ENCODE measurements at regions not wholly inside any gene's neighbourhood (a gene's known extent, or its start where the extent isn't known, plus 50 kb on each side); places are given as distances from the start of the nearest gene placed in this dataset.

DNA sequence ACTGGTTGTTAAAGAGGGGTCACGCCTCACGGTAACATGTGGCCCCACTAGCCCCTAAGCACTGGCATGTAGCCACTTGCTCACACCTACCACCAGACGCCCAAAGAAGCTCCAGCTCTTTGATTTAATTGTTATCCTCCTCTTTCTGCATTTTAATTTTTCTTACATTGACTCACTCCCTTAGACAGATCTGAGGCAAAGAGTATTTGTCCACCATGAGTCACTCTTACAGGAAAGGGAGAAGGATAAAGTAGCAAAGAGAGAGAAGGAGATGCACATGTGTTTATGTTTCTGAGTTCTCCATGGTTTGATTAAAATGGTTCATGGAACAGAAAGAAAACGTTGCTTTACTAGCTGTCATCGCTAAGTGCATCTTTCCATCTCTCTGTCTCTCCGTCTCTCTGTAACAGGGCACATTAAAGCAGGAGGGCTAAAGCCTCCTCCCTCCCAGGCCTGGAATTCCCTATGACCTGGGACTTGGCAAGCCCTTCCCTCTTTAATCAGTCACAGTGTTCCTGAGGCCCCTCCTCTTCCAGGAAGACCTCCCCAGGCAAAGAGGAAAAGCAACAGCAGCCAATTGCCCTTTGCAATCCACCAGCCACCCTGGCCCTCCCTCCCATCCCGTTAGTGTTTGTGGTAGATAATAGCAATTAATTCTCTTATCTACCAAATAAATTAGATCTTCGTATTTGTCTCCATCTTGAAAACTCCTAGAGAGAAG is 112.8 kb upstream of the TSHZ2 start:
- intact Hi-C loops (cut with micrococcal nuclease; ENCODE audit: unreplicated experiment): no loop called here
- H3K36me3 ChIP-seq (ENCODE audit: control insufficient read depth, insufficient read depth, low read length): no peaks in the 10 kb centered on the region
- H3K4me3 ChIP-seq (ENCODE audit: low read depth in 2 of 2, low read length in 2 of 2): no peak overlapping the region
- no peaks in the 10 kb centered on the region for H3K4me1 ChIP-seq (ENCODE audit: control insufficient read depth, insufficient read depth, low read length)
- ChIA-PET POLR2A (no interaction called here), CTCF (no interaction called here)
- DNase-seq (ENCODE audit: low read depth, low spot score) (no peak), ATAC-seq (no peak)
- no peaks in the 10 kb centered on the region for H3K27me3 ChIP-seq (ENCODE audit: control insufficient read depth, insufficient read depth, low read length)
- H3K27ac ChIP-seq (ENCODE audit: low read length): no peak overlapping the region
- H3K9me3 ChIP-seq (ENCODE audit: control insufficient read depth, insufficient read depth, low read depth, low read length): no peaks in the 10 kb centered on the region
- TF ChIP-seq TCF7L2 (IDR thresholded peaks at IDR 0.05; ENCODE audit: low read depth, low read length): no peak
- TF ChIP-seq, protein P1, sequence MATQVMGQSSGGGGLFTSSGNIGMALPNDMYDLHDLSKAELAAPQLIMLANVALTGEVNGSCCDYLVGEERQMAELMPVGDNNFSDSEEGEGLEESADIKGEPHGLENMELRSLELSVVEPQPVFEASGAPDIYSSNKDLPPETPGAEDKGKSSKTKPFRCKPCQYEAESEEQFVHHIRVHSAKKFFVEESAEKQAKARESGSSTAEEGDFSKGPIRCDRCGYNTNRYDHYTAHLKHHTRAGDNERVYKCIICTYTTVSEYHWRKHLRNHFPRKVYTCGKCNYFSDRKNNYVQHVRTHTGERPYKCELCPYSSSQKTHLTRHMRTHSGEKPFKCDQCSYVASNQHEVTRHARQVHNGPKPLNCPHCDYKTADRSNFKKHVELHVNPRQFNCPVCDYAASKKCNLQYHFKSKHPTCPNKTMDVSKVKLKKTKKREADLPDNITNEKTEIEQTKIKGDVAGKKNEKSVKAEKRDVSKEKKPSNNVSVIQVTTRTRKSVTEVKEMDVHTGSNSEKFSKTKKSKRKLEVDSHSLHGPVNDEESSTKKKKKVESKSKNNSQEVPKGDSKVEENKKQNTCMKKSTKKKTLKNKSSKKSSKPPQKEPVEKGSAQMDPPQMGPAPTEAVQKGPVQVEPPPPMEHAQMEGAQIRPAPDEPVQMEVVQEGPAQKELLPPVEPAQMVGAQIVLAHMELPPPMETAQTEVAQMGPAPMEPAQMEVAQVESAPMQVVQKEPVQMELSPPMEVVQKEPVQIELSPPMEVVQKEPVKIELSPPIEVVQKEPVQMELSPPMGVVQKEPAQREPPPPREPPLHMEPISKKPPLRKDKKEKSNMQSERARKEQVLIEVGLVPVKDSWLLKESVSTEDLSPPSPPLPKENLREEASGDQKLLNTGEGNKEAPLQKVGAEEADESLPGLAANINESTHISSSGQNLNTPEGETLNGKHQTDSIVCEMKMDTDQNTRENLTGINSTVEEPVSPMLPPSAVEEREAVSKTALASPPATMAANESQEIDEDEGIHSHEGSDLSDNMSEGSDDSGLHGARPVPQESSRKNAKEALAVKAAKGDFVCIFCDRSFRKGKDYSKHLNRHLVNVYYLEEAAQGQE (IDR thresholded peaks at IDR 0.05; ENCODE audit: insufficient read depth in 1 of 2, low read depth in 2 of 2, low read length in 1 of 2): no peak
- no peak for TF ChIP-seq POLR2AphosphoS5 (IDR thresholded peaks at IDR 0.05; ENCODE audit: low read depth, low read length)
- in situ Hi-C loops (cut with HindIII; ENCODE audit: low pct_unique_long_range_greater_than_20kb, low sequenced_read_pairs): no loop called here
- no TSS peak for BruUV-seq (replicated peaks)

DNA sequence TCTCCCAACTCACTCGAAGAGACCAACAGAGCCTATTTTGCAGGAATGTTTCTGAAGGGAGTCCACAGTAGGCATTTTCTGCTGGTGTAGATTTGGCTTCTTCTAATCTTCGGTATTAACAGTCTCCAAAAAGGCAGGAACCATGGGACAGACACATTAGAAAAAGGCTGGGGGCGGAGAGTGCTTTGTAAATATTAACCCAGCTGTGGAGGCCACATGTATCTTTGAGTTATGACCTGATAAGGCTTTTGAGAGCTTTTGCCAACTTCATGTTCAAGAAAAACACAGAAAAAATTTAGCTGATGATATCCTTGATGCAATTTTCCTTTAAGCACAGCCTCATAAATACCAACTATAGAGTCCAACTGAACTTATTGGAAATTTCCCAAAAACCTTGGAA is 119.4 kb upstream of the TSHZ2 start:
- Histone ChIP-seq H3K4me1 (ENCODE audit: control insufficient read depth, insufficient read depth, low read length) (no peaks in the 10 kb centered on the region), H3K27me3 (ENCODE audit: control insufficient read depth, insufficient read depth, low read length) (no peaks in the 10 kb centered on the region), H3K27ac (ENCODE audit: low read length) (no peak overlapping the region), H3K9me3 (ENCODE audit: control insufficient read depth, insufficient read depth, low read depth, low read length) (no peaks in the 10 kb centered on the region), H3K36me3 (ENCODE audit: control insufficient read depth, insufficient read depth, low read length) (no peaks in the 10 kb centered on the region), H3K4me3 (ENCODE audit: low read depth in 2 of 2, low read length in 2 of 2) (no peak overlapping the region)
- no peak for DNase-seq (ENCODE audit: low read depth, low spot score)
- ATAC-seq: no peak
- intact Hi-C loops (cut with micrococcal nuclease; ENCODE audit: unreplicated experiment) (no loop called here), in situ Hi-C loops (cut with HindIII; ENCODE audit: low pct_unique_long_range_greater_than_20kb, low sequenced_read_pairs) (no loop called here)
- ChIA-PET CTCF (no interaction called here), POLR2A (no interaction called here)
- BruUV-seq (replicated peaks): no TSS peak
- TF ChIP-seq, protein P1 (IDR thresholded peaks at IDR 0.05; ENCODE audit: insufficient read depth in 1 of 2, low read depth in 2 of 2, low read length in 1 of 2): no peak
- TF ChIP-seq SIN3A (IDR thresholded peaks at IDR 0.05; ENCODE audit: borderline replicate concordance, insufficient read depth, low read depth, low read length) (no peak), POLR2AphosphoS5 (IDR thresholded peaks at IDR 0.05; ENCODE audit: low read depth, low read length) (no peak), TCF7L2 (IDR thresholded peaks at IDR 0.05; ENCODE audit: low read depth, low read length) (no peak)
- TF ChIP-seq, protein P2, sequence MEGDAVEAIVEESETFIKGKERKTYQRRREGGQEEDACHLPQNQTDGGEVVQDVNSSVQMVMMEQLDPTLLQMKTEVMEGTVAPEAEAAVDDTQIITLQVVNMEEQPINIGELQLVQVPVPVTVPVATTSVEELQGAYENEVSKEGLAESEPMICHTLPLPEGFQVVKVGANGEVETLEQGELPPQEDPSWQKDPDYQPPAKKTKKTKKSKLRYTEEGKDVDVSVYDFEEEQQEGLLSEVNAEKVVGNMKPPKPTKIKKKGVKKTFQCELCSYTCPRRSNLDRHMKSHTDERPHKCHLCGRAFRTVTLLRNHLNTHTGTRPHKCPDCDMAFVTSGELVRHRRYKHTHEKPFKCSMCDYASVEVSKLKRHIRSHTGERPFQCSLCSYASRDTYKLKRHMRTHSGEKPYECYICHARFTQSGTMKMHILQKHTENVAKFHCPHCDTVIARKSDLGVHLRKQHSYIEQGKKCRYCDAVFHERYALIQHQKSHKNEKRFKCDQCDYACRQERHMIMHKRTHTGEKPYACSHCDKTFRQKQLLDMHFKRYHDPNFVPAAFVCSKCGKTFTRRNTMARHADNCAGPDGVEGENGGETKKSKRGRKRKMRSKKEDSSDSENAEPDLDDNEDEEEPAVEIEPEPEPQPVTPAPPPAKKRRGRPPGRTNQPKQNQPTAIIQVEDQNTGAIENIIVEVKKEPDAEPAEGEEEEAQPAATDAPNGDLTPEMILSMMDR (IDR thresholded peaks at IDR 0.05): no peak
